GM23338 (cell line): ENCODE measurements at regions not wholly inside any gene's neighbourhood (a gene's known extent, or its start where the extent isn't known, plus 50 kb on each side); places are given as distances from the start of the nearest gene placed in this dataset.

Source experiments
- ATAC-seq: fragments of 200-7000 bp; cut with Tn5 transposase; 3 replicates; pipeline ENCODE4 v1.9.1; 2020
- DNase-seq: peaks from one replicate; pipeline ENCODE4 v3.0.0-alpha.2; 2015; ENCODE audit warnings: low spot score
- H2AFZ ChIP-seq: fragments of 200-600 bp; sonication (generic); 2 replicates; pipeline ENCODE4 v1.8.0; 2016; ENCODE audit warnings: antibody characterized with exemption, mild to moderate bottlenecking, moderate library complexity
- H3F3A ChIP-seq: fragments of 200-600 bp; sonication (generic); replicated peaks from 2 replicates; pipeline ENCODE4 v1.8.0; 2017; ENCODE audit warnings: antibody characterized with exemption, mixed run types, low read depth
- H3K27ac ChIP-seq: fragments of 200-600 bp; sonication (generic); 2 replicates; pipeline ENCODE4 v1.6.1; 2016; ENCODE audit warnings: low read depth
- H3K27me3 ChIP-seq: fragments of 200-600 bp; sonication (generic); 2 replicates; pipeline ENCODE4 v1.8.0; 2016; ENCODE audit warnings: mild to moderate bottlenecking, mixed run types, moderate library complexity; ENCODE audit not compliant: insufficient read depth
- H3K36me3 ChIP-seq: fragments of 200-600 bp; sonication (generic); 2 replicates; pipeline ENCODE4 v1.8.0; 2016; ENCODE audit warnings: mild to moderate bottlenecking; ENCODE audit not compliant: insufficient read depth
- H3K4me1 ChIP-seq: fragments of 200-600 bp; sonication (generic); 2 replicates; pipeline ENCODE4 v1.8.0; 2016; ENCODE audit warnings: mild to moderate bottlenecking, moderate library complexity; ENCODE audit not compliant: insufficient read depth
- H3K4me2 ChIP-seq: fragments of 200-600 bp; sonication (generic); 2 replicates; pipeline ENCODE4 v1.7.1; 2017; ENCODE audit warnings: mixed run types
- H3K4me3 ChIP-seq: fragments of 200-600 bp; sonication (generic); 2 replicates; pipeline ENCODE4 v1.6.1; 2016; ENCODE audit warnings: mixed run types
- H3K79me2 ChIP-seq: fragments of 200-600 bp; sonication (generic); replicated peaks from 2 replicates; pipeline ENCODE4 v1.8.0; 2017; ENCODE audit warnings: mild to moderate bottlenecking; ENCODE audit not compliant: insufficient read depth
- H3K9me2 ChIP-seq: fragments of 200-600 bp; sonication (generic); 2 replicates; pipeline ENCODE4 v1.8.0; 2017; ENCODE audit not compliant: insufficient read depth
- H4K20me1 ChIP-seq: fragments of 200-600 bp; sonication (generic); replicated peaks from 2 replicates; pipeline ENCODE4 v1.8.0; 2017; ENCODE audit warnings: mild to moderate bottlenecking; ENCODE audit not compliant: insufficient read depth
- H3K27ac Mint-ChIP-seq: 2 replicates; pipeline ENCODE4 v1.8.0; 2020; ENCODE audit warnings: inconsistent platforms, mild to moderate bottlenecking, moderate library complexity, mixed read lengths
- H3K27me3 Mint-ChIP-seq: 3 replicates; pipeline ENCODE4 v1.8.0; 2022; ENCODE audit warnings: low read depth, mild to moderate bottlenecking, moderate library complexity, mixed read lengths, inconsistent platforms; ENCODE audit not compliant: insufficient read depth, poor library complexity
- H3K36me3 Mint-ChIP-seq: 3 replicates; pipeline ENCODE4 v1.8.0; 2021; ENCODE audit warnings: low read depth, mild to moderate bottlenecking, inconsistent platforms, moderate library complexity, mixed read lengths
- H3K4me1 Mint-ChIP-seq: 3 replicates; pipeline ENCODE4 v1.8.0; 2020; ENCODE audit warnings: mild to moderate bottlenecking, inconsistent platforms, mixed read lengths
- H3K4me3 Mint-ChIP-seq: 3 replicates; pipeline ENCODE4 v1.8.0; 2021; ENCODE audit warnings: moderate library complexity, mild to moderate bottlenecking, inconsistent platforms, mixed read lengths
- H3K9me3 Mint-ChIP-seq: 3 replicates; pipeline ENCODE4 v1.8.0; 2020; ENCODE audit warnings: moderate library complexity, mild to moderate bottlenecking, inconsistent platforms, mixed read lengths
- CREB1 ChIP-seq: fragments of 250-450 bp; sonication (Bioruptor Pico); IDR thresholded peaks from 2 replicates; pipeline ENCODE4 v1.5.0; 2020; ENCODE audit warnings: low read depth, mild to moderate bottlenecking, moderate library complexity
- EZH2phosphoT487 ChIP-seq: fragments of 200-600 bp; sonication (generic); IDR thresholded peaks from one replicate; pipeline ENCODE4 v1.8.1; 2018; ENCODE audit warnings: antibody characterized with exemption; ENCODE audit not compliant: unreplicated experiment
- JUNB ChIP-seq: IDR thresholded peaks from one replicate; pipeline ENCODE4 v1.6.1; 2016; ENCODE audit warnings: antibody characterized with exemption; ENCODE audit not compliant: unreplicated experiment
- POLR2AphosphoS5 ChIP-seq: IDR thresholded peaks from 2 replicates; pipeline ENCODE4 v1.6.1; 2016; ENCODE audit warnings: antibody characterized with exemption, low read depth
- STAT1 ChIP-seq: IDR thresholded peaks from one replicate; pipeline ENCODE4 v1.6.1; 2016; ENCODE audit warnings: antibody characterized with exemption; ENCODE audit not compliant: unreplicated experiment
- TF ChIP-seq, protein P1 (sequence below): fragments of 250-450 bp; sonication (Bioruptor Pico); IDR thresholded peaks from 2 replicates; pipeline ENCODE4 v1.5.0; 2020; ENCODE audit warnings: mild to moderate bottlenecking, moderate library complexity
- TF ChIP-seq, protein P2 (sequence below), 2 experiments: fragments of 200-600 bp in 1 of 2; sonication (generic) in 1 of 2; conservative IDR thresholded peaks; 2 replicates each; pipeline versions ENCODE4 v1.5.1 to v1.6.1; 2016 to 2017; ENCODE audit warnings: antibody characterized with exemption in 2 of 2, low read depth in 2 of 2, mild to moderate bottlenecking in 2 of 2, moderate library complexity in 1 of 2

DNA sequence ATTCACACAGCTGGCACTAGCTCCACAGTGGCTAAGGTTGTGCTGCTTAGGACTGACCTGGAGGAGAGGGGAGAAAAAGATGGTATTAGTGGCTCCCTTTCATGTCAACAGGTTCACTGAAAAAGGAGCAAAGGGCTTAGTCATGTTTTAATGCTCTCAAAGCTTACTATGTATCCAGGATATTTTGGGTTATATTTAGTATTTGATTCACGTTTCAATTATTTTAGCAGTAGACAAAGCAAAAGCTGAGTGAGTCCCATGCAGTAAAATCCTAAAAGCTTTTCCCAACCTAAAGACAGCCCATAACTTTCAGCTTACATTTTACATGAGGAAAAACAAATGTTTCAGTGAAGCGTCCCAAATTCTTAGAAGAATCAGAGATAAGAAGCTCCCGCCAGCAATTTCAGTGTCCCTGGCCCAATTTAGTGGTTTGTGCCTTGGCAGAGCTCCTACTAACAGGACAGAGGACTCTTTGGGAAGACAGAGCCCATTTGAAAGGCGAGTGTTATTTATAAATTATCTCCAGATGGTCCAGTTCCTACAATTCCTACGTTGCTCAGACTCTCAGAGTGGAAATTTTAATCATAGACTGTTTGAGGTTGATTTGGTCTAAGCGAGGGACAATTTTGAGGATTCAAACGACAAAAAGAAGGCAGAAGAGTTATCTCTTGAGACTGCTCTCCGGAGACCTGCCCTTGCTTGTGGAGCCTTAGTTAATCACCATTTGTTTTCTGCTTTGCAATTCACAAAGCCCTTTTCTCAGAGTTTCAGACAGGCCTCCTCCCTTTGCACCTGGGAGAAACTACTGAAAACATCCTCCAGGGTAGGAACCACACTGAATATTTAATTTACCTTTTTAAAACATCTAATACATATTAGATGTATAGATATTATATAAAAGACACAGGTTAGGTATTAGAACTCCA lies 225.0 kb upstream of the ANKRD55 start:
- Histone ChIP-seq H3K27me3 (no peaks in the 10 kb centered on the region), H2AFZ (peak overlapping the region; percentile 95), H3F3A (no peaks in the 10 kb centered on the region), H3K9me2 (peaks cover 10% of the 10 kb centered on the region; the same call in 1 of the 2 replicates), H4K20me1 (no peaks in the 10 kb centered on the region), H3K79me2 (no peaks in the 10 kb centered on the region), H3K4me1 (peaks cover 23% of the 10 kb centered on the region), H3K36me3 (no peaks in the 10 kb centered on the region), H3K27ac (no peak overlapping the region), H3K4me2 (no peak overlapping the region), H3K4me3 (no peak overlapping the region)
- Mint-ChIP-seq H3K9me3 (no peaks in the 10 kb centered on the region), H3K27ac (peak overlapping the region; percentile 59; the same call in 1 of the 2 replicates), H3K4me3 (no peak overlapping the region), H3K36me3 (no peaks in the 10 kb centered on the region), H3K27me3 (peaks cover 7% of the 10 kb centered on the region), H3K4me1 (peaks cover 29% of the 10 kb centered on the region)
- ATAC-seq (peak; percentile 55; the same call in 2 of the 3 replicates), DNase-seq (no peak)
- no peak for TF ChIP-seq STAT1
- no peak for TF ChIP-seq CREB1
- TF ChIP-seq, protein P1, sequence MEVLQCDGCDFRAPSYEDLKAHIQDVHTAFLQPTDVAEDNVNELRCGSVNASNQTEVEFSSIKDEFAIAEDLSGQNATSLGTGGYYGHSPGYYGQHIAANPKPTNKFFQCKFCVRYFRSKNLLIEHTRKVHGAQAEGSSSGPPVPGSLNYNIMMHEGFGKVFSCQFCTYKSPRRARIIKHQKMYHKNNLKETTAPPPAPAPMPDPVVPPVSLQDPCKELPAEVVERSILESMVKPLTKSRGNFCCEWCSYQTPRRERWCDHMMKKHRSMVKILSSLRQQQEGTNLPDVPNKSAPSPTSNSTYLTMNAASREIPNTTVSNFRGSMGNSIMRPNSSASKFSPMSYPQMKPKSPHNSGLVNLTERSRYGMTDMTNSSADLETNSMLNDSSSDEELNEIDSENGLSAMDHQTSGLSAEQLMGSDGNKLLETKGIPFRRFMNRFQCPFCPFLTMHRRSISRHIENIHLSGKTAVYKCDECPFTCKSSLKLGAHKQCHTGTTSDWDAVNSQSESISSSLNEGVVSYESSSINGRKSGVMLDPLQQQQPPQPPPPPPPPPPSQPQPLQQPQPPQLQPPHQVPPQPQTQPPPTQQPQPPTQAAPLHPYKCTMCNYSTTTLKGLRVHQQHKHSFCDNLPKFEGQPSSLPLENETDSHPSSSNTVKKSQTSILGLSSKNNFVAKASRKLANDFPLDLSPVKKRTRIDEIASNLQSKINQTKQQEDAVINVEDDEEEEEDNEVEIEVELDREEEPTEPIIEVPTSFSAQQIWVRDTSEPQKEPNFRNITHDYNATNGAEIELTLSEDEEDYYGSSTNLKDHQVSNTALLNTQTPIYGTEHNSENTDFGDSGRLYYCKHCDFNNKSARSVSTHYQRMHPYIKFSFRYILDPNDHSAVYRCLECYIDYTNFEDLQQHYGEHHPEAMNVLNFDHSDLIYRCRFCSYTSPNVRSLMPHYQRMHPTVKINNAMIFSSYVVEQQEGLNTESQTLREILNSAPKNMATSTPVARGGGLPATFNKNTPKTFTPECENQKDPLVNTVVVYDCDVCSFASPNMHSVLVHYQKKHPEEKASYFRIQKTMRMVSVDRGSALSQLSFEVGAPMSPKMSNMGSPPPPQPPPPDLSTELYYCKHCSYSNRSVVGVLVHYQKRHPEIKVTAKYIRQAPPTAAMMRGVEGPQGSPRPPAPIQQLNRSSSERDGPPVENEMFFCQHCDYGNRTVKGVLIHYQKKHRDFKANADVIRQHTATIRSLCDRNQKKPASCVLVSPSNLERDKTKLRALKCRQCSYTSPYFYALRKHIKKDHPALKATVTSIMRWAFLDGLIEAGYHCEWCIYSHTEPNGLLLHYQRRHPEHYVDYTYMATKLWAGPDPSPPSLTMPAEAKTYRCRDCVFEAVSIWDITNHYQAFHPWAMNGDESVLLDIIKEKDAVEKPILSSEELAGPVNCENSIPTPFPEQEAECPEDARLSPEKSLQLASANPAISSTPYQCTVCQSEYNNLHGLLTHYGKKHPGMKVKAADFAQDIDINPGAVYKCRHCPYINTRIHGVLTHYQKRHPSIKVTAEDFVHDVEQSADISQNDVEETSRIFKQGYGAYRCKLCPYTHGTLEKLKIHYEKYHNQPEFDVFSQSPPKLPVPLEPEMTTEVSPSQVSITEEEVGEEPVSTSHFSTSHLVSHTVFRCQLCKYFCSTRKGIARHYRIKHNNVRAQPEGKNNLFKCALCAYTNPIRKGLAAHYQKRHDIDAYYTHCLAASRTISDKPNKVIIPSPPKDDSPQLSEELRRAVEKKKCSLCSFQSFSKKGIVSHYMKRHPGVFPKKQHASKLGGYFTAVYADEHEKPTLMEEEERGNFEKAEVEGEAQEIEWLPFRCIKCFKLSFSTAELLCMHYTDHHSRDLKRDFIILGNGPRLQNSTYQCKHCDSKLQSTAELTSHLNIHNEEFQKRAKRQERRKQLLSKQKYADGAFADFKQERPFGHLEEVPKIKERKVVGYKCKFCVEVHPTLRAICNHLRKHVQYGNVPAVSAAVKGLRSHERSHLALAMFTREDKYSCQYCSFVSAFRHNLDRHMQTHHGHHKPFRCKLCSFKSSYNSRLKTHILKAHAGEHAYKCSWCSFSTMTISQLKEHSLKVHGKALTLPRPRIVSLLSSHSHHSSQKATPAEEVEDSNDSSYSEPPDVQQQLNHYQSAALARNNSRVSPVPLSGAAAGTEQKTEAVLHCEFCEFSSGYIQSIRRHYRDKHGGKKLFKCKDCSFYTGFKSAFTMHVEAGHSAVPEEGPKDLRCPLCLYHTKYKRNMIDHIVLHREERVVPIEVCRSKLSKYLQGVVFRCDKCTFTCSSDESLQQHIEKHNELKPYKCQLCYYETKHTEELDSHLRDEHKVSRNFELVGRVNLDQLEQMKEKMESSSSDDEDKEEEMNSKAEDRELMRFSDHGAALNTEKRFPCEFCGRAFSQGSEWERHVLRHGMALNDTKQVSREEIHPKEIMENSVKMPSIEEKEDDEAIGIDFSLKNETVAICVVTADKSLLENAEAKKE (CRISPR knock-in tag) = no peak
- no peak for TF ChIP-seq JUNB
- TF ChIP-seq, protein P2, sequence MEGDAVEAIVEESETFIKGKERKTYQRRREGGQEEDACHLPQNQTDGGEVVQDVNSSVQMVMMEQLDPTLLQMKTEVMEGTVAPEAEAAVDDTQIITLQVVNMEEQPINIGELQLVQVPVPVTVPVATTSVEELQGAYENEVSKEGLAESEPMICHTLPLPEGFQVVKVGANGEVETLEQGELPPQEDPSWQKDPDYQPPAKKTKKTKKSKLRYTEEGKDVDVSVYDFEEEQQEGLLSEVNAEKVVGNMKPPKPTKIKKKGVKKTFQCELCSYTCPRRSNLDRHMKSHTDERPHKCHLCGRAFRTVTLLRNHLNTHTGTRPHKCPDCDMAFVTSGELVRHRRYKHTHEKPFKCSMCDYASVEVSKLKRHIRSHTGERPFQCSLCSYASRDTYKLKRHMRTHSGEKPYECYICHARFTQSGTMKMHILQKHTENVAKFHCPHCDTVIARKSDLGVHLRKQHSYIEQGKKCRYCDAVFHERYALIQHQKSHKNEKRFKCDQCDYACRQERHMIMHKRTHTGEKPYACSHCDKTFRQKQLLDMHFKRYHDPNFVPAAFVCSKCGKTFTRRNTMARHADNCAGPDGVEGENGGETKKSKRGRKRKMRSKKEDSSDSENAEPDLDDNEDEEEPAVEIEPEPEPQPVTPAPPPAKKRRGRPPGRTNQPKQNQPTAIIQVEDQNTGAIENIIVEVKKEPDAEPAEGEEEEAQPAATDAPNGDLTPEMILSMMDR (conservative IDR thresholded peaks at IDR 0.05; ENCODE audit: low read depth in 2 of 2) = no peak
- no peak for TF ChIP-seq POLR2AphosphoS5
- no peak for TF ChIP-seq EZH2phosphoT487
